AG09319 (cell line): ENCODE measurements at regions not wholly inside any gene's neighbourhood (a gene's known extent, or its start where the extent isn't known, plus 50 kb on each side); places are given as distances from the start of the nearest gene placed in this dataset.

Experiments
- DNase-seq: peaks from one replicate; pipeline ENCODE4 v3.0.0-alpha.2; 2010; ENCODE audit warnings: low read depth; ENCODE audit errors: extremely low read depth
- TF ChIP-seq, protein P1 (sequence below): IDR thresholded peaks from 2 replicates; pipeline ENCODE4 v1.5.1; 2011; ENCODE audit warnings: low read depth, mild to moderate bottlenecking, inconsistent platforms, low read length, moderate library complexity

DNA sequence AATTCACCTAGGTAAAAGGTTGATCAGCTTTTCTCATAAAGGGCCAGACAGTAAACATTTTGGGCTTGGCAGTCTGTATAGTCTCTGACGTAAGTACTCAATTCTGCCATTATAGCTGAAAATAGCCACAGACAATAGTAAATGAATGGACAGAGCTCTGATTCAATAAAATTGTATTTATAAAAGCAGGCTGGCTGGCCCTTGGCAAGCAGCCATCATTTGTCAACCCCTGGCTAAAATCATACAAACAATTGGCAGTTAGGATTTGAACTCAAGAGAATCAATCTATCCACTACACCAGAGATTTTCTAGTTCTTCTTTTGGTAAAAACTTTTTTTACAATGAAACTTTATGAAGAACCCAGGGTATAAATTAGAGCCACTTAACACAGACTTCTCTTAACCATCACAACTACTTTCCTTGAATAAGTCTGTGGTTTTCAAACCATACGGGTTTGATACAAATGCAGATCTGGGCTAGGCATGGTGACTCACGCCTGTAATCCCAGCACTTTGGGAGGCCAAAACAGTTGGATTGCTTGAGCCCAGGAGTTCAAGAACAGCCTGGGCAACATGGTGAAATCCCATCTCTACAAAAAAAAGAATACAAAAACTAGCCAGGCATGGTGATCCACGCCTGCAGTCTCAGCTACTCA lies 124.5 kb downstream of the SLC16A9 start:
- TF ChIP-seq, protein P1, sequence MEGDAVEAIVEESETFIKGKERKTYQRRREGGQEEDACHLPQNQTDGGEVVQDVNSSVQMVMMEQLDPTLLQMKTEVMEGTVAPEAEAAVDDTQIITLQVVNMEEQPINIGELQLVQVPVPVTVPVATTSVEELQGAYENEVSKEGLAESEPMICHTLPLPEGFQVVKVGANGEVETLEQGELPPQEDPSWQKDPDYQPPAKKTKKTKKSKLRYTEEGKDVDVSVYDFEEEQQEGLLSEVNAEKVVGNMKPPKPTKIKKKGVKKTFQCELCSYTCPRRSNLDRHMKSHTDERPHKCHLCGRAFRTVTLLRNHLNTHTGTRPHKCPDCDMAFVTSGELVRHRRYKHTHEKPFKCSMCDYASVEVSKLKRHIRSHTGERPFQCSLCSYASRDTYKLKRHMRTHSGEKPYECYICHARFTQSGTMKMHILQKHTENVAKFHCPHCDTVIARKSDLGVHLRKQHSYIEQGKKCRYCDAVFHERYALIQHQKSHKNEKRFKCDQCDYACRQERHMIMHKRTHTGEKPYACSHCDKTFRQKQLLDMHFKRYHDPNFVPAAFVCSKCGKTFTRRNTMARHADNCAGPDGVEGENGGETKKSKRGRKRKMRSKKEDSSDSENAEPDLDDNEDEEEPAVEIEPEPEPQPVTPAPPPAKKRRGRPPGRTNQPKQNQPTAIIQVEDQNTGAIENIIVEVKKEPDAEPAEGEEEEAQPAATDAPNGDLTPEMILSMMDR, result no peak
- no peak for DNase-seq

DNA sequence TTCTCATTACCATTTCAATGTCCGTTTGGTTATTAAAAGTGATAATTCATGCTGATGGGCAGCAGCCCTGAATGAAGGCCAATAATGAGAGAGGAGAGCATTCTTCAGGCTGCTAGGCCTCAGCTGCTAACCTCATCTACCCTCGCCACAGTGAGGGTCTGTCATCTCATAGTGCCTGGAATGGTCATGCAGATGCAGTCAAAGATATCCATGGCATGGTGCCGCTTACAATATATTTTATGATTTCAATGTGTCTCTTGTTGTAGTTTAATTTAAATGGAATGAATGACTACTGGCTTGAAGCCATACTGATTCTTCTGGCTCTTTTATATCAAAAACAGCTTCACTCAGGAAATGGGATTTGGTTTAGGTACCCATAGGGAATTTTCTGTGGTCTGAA lies 126.9 kb downstream of the SLC16A9 start:
- TF ChIP-seq, protein P1, result no peak
- DNase-seq, result no peak

DNA sequence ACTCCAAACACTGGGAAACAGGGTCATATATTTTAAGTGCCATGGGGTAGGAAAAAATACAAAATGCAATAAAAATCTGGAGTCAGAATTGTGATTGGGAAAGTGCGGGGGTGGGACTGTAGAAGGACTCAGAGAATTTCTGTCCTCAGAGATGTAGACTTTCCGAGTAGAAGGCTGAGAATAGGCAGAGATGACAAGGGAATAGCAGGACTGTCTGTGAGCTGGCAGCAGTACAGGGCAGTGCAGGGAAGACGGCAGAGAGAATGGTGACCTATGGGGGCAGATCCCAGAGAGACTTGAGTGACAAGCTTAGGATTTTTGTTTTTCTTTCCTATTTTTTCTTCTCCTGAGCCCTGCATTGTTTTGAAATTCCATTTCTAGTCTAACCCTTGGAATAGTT lies 127.6 kb downstream of the SLC16A9 start:
- no peak for DNase-seq
- TF ChIP-seq, protein P1, result no peak

DNA sequence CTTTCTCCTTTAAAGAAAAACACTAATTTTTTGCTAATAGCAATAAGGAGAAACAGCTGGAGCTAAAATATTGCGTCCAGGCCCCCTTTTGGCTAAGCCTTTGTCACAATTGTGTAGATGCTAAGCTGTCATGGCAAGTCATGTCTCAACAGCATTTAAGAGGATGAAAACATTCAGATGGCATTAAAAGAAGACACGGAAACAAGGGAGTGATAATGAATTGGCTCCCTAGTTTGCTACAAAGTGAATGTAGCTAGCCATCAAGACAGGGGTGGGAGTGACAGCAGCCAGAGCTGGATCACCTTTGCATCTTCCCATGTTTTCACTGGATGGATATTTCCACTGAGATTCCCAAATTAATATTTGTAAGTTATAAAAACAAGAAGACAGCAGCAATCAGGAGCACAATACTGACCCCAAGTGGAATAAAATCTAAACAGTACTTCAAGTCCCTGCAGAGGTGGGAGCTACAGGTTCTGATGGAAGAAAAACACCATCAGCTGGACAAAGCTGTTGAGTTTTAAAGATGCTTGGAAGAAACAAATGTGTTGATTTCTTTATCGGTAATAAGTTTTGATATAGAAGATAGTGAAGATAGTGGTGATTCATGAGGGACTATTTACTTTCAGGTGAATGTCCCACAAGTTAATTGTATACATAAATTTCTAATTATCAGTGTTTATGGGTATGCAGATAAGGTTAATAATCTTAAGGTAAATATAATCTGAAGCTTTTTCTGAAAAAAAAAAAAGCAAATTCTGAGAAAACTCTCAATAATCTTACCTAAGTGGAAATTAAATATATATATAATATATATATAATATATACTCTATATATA lies 129.4 kb downstream of the SLC16A9 start:
- peak; percentile 14 for DNase-seq

DNA sequence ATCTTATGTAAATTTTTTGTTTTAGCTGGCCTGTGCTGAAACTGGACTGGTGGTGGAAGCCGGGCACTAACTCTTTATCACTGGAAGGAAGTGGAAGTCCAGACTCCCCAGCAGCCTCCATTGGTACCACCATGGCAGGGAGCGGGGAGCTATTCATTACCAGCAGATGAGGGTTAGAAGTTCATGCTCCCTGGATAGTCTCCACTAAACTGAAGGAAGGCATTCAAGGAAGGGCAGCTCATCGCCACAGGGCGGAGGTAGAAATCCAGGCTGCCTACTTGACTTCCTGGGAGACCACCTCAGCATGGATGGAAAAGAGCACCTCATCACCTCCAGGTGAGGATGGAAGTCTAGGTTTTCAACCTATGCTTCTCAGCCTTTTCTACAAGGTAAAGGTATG lies 130.9 kb downstream of the SLC16A9 start:
- TF ChIP-seq, protein P1, result no peak
- no peak for DNase-seq

More for the DNA sequence above, 129.4 kb downstream of the SLC16A9 start:
- TF ChIP-seq, protein P1, result peak; percentile 51

DNA sequence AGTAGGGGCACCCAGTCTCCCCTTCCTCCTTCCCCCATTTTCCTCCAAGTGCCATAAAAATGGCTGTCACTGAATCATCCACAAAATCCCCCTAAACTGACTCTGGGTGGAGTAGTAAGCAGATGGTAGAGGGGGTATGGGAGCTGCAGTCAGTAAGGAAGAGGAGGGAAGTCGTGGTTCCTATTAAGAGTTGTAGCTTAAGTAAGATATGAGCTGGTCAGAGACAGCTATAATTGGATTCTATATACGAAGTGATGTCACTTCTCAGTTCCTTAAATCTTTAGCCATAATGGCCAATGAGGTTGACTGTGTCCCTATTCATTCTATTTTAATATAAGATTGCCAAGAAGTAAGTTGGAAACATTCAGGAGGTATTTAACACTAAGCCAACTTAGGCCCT lies 131.7 kb downstream of the SLC16A9 start:
- TF ChIP-seq, protein P1, result no peak

DNA sequence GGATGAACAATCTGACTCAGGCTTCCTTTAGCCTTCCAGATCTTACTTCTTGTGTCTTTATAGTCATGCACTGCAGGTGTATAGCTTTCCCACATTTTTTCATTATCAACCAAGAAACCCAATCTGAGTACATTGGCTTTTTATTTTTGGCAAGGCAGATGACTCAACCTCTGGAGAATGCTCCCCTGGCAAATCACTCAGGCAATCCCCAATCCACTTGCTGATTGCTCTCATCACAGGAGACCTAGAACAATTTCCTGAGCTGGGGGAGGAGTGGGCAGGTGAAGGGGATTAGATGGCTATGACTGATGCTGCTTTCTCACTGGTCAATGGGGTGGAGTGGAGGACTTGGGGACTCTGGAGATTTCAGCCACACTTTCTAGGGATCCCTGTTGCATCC lies 134.4 kb downstream of the SLC16A9 start:
- DNase-seq, result no peak
- TF ChIP-seq, protein P1, result no peak

More for the DNA sequence above, 131.7 kb downstream of the SLC16A9 start:
- DNase-seq, result no peak
